HUES6 (cell line): ENCODE measurements at regions not wholly inside any gene's neighbourhood (a gene's known extent, or its start where the extent isn't known, plus 50 kb on each side); places are given as distances from the start of the nearest gene placed in this dataset.
"Not testable (repeated sequence)": the region's sequence is repeated elsewhere in the genome, so short reads cannot be mapped to it uniquely, and the experiment has no call there.

Source experiments
- H3K27ac ChIP-seq: 2 replicates; pipeline ENCODE4 v1.7.0; 2013; ENCODE audit warnings: low read depth, mild to moderate bottlenecking, low read length, inconsistent platforms
- H3K27me3 ChIP-seq: 2 replicates; pipeline ENCODE4 v1.6.1; 2013; ENCODE audit warnings: low read length; ENCODE audit not compliant: control insufficient read depth, insufficient read depth
- H3K36me3 ChIP-seq: 2 replicates; pipeline ENCODE4 v1.6.1; 2013; ENCODE audit warnings: low read length; ENCODE audit not compliant: control insufficient read depth, insufficient read depth
- H3K4me1 ChIP-seq: 2 replicates; pipeline ENCODE4 v1.6.1; 2013; ENCODE audit warnings: low read length; ENCODE audit not compliant: control insufficient read depth, insufficient read depth
- H3K4me3 ChIP-seq: 2 replicates; pipeline ENCODE4 v1.5.1; 2013; ENCODE audit warnings: low read depth, low read length
- H3K9ac ChIP-seq: one replicate; pipeline ENCODE4 v1.6.1; 2013; ENCODE audit warnings: mild to moderate bottlenecking, low read length
- H3K9me3 ChIP-seq: 2 replicates; pipeline ENCODE4 v1.6.1; 2013; ENCODE audit warnings: low read depth, low read length; ENCODE audit not compliant: control insufficient read depth, insufficient read depth

- no peaks in the 10 kb centered on the region for H3K4me1 ChIP-seq
- H3K27ac ChIP-seq = no peak overlapping the region
- H3K27me3 ChIP-seq = no peaks in the 10 kb centered on the region
- H3K4me3 ChIP-seq = no peak overlapping the region
- no peak overlapping the region for H3K9ac ChIP-seq
- H3K36me3 ChIP-seq = no peaks in the 10 kb centered on the region
- H3K9me3 ChIP-seq = no peaks in the 10 kb centered on the region
These were observed 148.4 kb upstream of the CLNK start for GRCh38 chr4:10832806-10833628.

- Histone ChIP-seq H3K27ac (no peak overlapping the region), H3K36me3 (no peaks in the 10 kb centered on the region), H3K4me3 (no peak overlapping the region)
These were observed 147.3 kb upstream of the CLNK start for GRCh38 chr4:10831727-10832408.

GRCh38 chr4:10828918-10829538 lies 144.5 kb upstream of the CLNK start:
- Histone ChIP-seq H3K4me3 (peak overlapping the region; percentile 58), H3K9ac (peak overlapping the region; percentile 44)
- not testable (repeated sequence) for H3K4me1 ChIP-seq

More at GRCh38 chr4:10831727-10832408, 147.3 kb upstream of the CLNK start:
- Histone ChIP-seq H3K4me1 (no peaks in the 10 kb centered on the region), H3K27me3 (no peaks in the 10 kb centered on the region), H3K9ac (no peak overlapping the region), H3K9me3 (no peaks in the 10 kb centered on the region)

GRCh38 chr4:10821826-10822225 lies 137.3 kb upstream of the CLNK start:
- Histone ChIP-seq H3K4me3 (no peak overlapping the region), H3K9ac (no peak overlapping the region), H3K27ac (no peak overlapping the region), H3K36me3 (no peaks in the 10 kb centered on the region), H3K4me1 (no peaks in the 10 kb centered on the region), H3K9me3 (no peaks in the 10 kb centered on the region), H3K27me3 (no peaks in the 10 kb centered on the region)

More at GRCh38 chr4:10828918-10829538, 144.5 kb upstream of the CLNK start:
- H3K9me3 ChIP-seq, H3K36me3 ChIP-seq, H3K27me3 ChIP-seq, H3K27ac ChIP-seq: not testable (repeated sequence)

GRCh38 chr4:10816571-10816970 lies 132.0 kb upstream of the CLNK start:
- Histone ChIP-seq H3K27me3 (no peaks in the 10 kb centered on the region), H3K9me3 (no peaks in the 10 kb centered on the region), H3K27ac (no peak overlapping the region), H3K36me3 (no peaks in the 10 kb centered on the region), H3K9ac (no peak overlapping the region), H3K4me3 (no peak overlapping the region), H3K4me1 (no peaks in the 10 kb centered on the region)

GRCh38 chr4:10811991-10812390 lies 127.4 kb upstream of the CLNK start:
- Histone ChIP-seq H3K27me3 (no peaks in the 10 kb centered on the region), H3K4me3 (no peak overlapping the region), H3K9ac (no peak overlapping the region), H3K36me3 (no peaks in the 10 kb centered on the region), H3K27ac (no peak overlapping the region), H3K9me3 (no peaks in the 10 kb centered on the region), H3K4me1 (no peaks in the 10 kb centered on the region)

GRCh38 chr4:10810411-10810810 lies 125.8 kb upstream of the CLNK start:
- no peaks in the 10 kb centered on the region for H3K27me3 ChIP-seq
- no peaks in the 10 kb centered on the region for H3K9me3 ChIP-seq
- no peaks in the 10 kb centered on the region for H3K36me3 ChIP-seq
- H3K27ac ChIP-seq = no peak overlapping the region
- H3K4me3 ChIP-seq = no peak overlapping the region
- no peak overlapping the region for H3K9ac ChIP-seq
- H3K4me1 ChIP-seq = no peaks in the 10 kb centered on the region

- Histone ChIP-seq H3K9me3 (no peaks in the 10 kb centered on the region), H3K4me1 (no peaks in the 10 kb centered on the region), H3K27ac (no peak overlapping the region), H3K27me3 (no peaks in the 10 kb centered on the region), H3K9ac (no peak overlapping the region), H3K36me3 (no peaks in the 10 kb centered on the region), H3K4me3 (no peak overlapping the region)
These were observed 125.3 kb upstream of the CLNK start for GRCh38 chr4:10809905-10810304.

GRCh38 chr4:10808591-10808990 lies 124.0 kb upstream of the CLNK start:
- Histone ChIP-seq H3K27ac (no peak overlapping the region), H3K4me1 (no peaks in the 10 kb centered on the region)

GRCh38 chr4:10806953-10807645 lies 122.5 kb upstream of the CLNK start:
- no peaks in the 10 kb centered on the region for H3K9me3 ChIP-seq
- H3K4me1 ChIP-seq = no peaks in the 10 kb centered on the region
- H3K27ac ChIP-seq = no peak overlapping the region
- H3K4me3 ChIP-seq = no peak overlapping the region
- H3K9ac ChIP-seq = no peak overlapping the region
- no peaks in the 10 kb centered on the region for H3K27me3 ChIP-seq
- H3K36me3 ChIP-seq = no peaks in the 10 kb centered on the region

More at GRCh38 chr4:10808591-10808990, 124.0 kb upstream of the CLNK start:
- Histone ChIP-seq H3K36me3 (no peaks in the 10 kb centered on the region), H3K9ac (no peak overlapping the region), H3K27me3 (no peaks in the 10 kb centered on the region), H3K4me3 (no peak overlapping the region), H3K9me3 (no peaks in the 10 kb centered on the region)
